Ovary (tissue), 3 donors: ENCODE measurements at regions not wholly inside any gene's neighbourhood (a gene's known extent, or its start where the extent isn't known, plus 50 kb on each side); places are given as distances from the start of the nearest gene placed in this dataset.

Experiments used
- CTCF ChIP-seq, 3 donors: fragments of 450-650 bp in 2 of 3; fragments of 200-600 bp in 1 of 3; IDR thresholded peaks; one replicate each; pipeline versions ENCODE4 v1.5.1 to v1.8.0; 2016 to 2022; ENCODE audit warnings: antibody characterized with exemption in 3 of 3, mild to moderate bottlenecking in 1 of 3
- POLR2A ChIP-seq: fragments of 450-650 bp; IDR thresholded peaks from one replicate; pipeline ENCODE4 v1.6.1; 2017; ENCODE audit warnings: antibody characterized with exemption, mild to moderate bottlenecking, moderate library complexity
- donor health status: DM: no; HTN: no; CAD: no.

DNA sequence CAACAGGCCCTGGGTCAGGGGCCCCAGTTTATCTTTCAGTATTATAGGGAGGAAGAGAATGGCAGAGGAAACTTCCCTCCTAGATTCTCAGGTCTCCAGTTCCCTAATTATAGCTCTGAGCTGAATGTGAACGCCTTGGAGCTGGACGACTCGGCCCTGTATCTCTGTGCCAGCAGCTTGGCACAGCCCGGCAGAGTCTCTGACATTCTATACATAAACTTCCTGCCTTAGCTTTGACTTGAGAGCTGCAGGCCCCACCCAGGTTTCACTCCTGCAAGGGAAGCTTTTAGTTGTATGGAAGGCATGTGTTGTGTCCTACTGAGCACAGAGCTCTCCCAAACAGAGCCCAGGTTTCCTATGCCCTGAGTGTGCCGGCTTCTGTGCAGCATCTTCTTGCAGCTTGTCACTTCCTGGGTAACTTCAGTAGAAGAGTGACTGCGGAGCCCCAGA is 205.6 kb upstream of the PRSS58 start:
- no peak for TF ChIP-seq CTCF (IDR thresholded peaks at IDR 0.05)
- no peak for TF ChIP-seq POLR2A
